ENCODE measurements at regions not wholly inside any gene's neighbourhood (a gene's known extent, or its start where the extent isn't known, plus 50 kb on each side); places are given as distances from the start of the nearest gene placed in this dataset.
A peak's percentile ranks its signal among the peaks of the same experiment; 100 is the strongest.
"Not testable (repeated sequence)": the region's sequence is repeated elsewhere in the genome, so short reads cannot be mapped to it uniquely, and the experiment has no call there.

- DNase-seq = no peak
Observed at GRCh38 chr6:168960551-168961263, 292.9 kb downstream of the THBS2 start.

GRCh38 chr6:168959696-168960095 lies 293.9 kb downstream of the THBS2 start:
- DNase-seq = no peak

GRCh38 chr6:168956884-168957730 lies 296.5 kb downstream of the THBS2 start:
- DNase-seq = peak; percentile 80

- DNase-seq = no peak
Observed at GRCh38 chr6:168956141-168956838, 297.4 kb downstream of the THBS2 start.

GRCh38 chr6:168953461-168953860 lies 300.2 kb downstream of the THBS2 start:
- DNase-seq = no peak

GRCh38 chr6:168951217-168951616 lies 302.4 kb downstream of the THBS2 start:
- no peak for DNase-seq

GRCh38 chr6:168950858-168951214 lies 302.8 kb downstream of the THBS2 start:
- DNase-seq = no peak

- no peak for DNase-seq
Observed at GRCh38 chr6:168949981-168950857, 303.4 kb downstream of the THBS2 start.

- DNase-seq = no peak
Observed at GRCh38 chr6:168948990-168949531, 304.6 kb downstream of the THBS2 start.

- no peak for DNase-seq
Observed at GRCh38 chr6:168948002-168948401, 305.6 kb downstream of the THBS2 start.

- DNase-seq = no peak
Observed at GRCh38 chr6:168943231-168943905, 310.3 kb downstream of the THBS2 start.

GRCh38 chr6:168942646-168943045 lies 311.0 kb downstream of the THBS2 start:
- DNase-seq = no peak

- no peak for DNase-seq
Observed at GRCh38 chr6:168941036-168941435, 312.6 kb downstream of the THBS2 start.

- DNase-seq = no peak
Observed at GRCh38 chr6:168939796-168940195, 313.9 kb downstream of the THBS2 start.

- DNase-seq = no peak
Observed at GRCh38 chr6:168939041-168939440, 314.6 kb downstream of the THBS2 start.

GRCh38 chr6:168938546-168938945 lies 315.1 kb downstream of the THBS2 start:
- DNase-seq = no peak

- peak; percentile 74 for DNase-seq
Observed at GRCh38 chr6:168937054-168937453, 316.6 kb downstream of the THBS2 start.

- DNase-seq = no peak
Observed at GRCh38 chr6:168935628-168936010, 318.0 kb downstream of the THBS2 start.

GRCh38 chr6:168934660-168935627 lies 318.7 kb downstream of the THBS2 start:
- no peak for DNase-seq

- not testable (repeated sequence) for DNase-seq
Observed at GRCh38 chr6:168932171-168932570, 321.5 kb downstream of the THBS2 start.

GRCh38 chr6:168931072-168931471 lies 322.6 kb downstream of the THBS2 start:
- DNase-seq = not testable (repeated sequence)

All from islet precursor cell (in vitro differentiated cells).